ENCODE measurements at regions not wholly inside any gene's neighbourhood (a gene's known extent, or its start where the extent isn't known, plus 50 kb on each side); places are given as distances from the start of the nearest gene placed in this dataset.

- no peak for TF ChIP-seq CTCF (IDR thresholded peaks at IDR 0.05; ENCODE audit: low read depth, low read length, missing control alignments)
- in situ Hi-C loops (cut with HindIII; ENCODE audit: low sequenced_read_pairs) = no loop called here
- DNase-seq (ENCODE audit: low read depth) = no peak
- H3K4me3 ChIP-seq (ENCODE audit: low read depth, low read length) = no peak overlapping the region
These were observed 120.9 kb upstream of the ST6GAL2 start for GRCh38 chr2:107006836-107007235.

- no peak for DNase-seq (ENCODE audit: low read depth)
- no peak for TF ChIP-seq CTCF (IDR thresholded peaks at IDR 0.05; ENCODE audit: low read depth, low read length, missing control alignments)
- H3K4me3 ChIP-seq (ENCODE audit: low read depth, low read length) = no peak overlapping the region
- in situ Hi-C loops (cut with HindIII; ENCODE audit: low sequenced_read_pairs) = no loop called here
These were observed 122.0 kb upstream of the ST6GAL2 start for GRCh38 chr2:107007927-107008326.

- in situ Hi-C loops (cut with HindIII; ENCODE audit: low sequenced_read_pairs) = no loop called here
These were observed 122.9 kb upstream of the ST6GAL2 start for GRCh38 chr2:107008843-107009242.

GRCh38 chr2:107009275-107009674 lies 123.3 kb upstream of the ST6GAL2 start:
- H3K4me3 ChIP-seq (ENCODE audit: low read depth, low read length) = no peak overlapping the region
- no peak for TF ChIP-seq CTCF (IDR thresholded peaks at IDR 0.05; ENCODE audit: low read depth, low read length, missing control alignments)
- DNase-seq (ENCODE audit: low read depth) = no peak
- in situ Hi-C loops (cut with HindIII; ENCODE audit: low sequenced_read_pairs) = no loop called here

More at GRCh38 chr2:107008843-107009242, 122.9 kb upstream of the ST6GAL2 start:
- DNase-seq (ENCODE audit: low read depth) = no peak
- TF ChIP-seq CTCF (IDR thresholded peaks at IDR 0.05; ENCODE audit: low read depth, low read length, missing control alignments) = no peak
- H3K4me3 ChIP-seq (ENCODE audit: low read depth, low read length) = no peak overlapping the region

GRCh38 chr2:107012714-107013306 lies 126.8 kb upstream of the ST6GAL2 start:
- TF ChIP-seq CTCF (IDR thresholded peaks at IDR 0.05; ENCODE audit: low read depth, low read length, missing control alignments) = no peak
- H3K4me3 ChIP-seq (ENCODE audit: low read depth, low read length) = no peak overlapping the region
- in situ Hi-C loops (cut with HindIII; ENCODE audit: low sequenced_read_pairs) = no loop called here
- no peak for DNase-seq (ENCODE audit: low read depth)

GRCh38 chr2:107013884-107014283 lies 127.9 kb upstream of the ST6GAL2 start:
- in situ Hi-C loops (cut with HindIII; ENCODE audit: low sequenced_read_pairs) = no loop called here
- no peak for DNase-seq (ENCODE audit: low read depth)
- H3K4me3 ChIP-seq (ENCODE audit: low read depth, low read length) = no peak overlapping the region
- TF ChIP-seq CTCF (IDR thresholded peaks at IDR 0.05; ENCODE audit: low read depth, low read length, missing control alignments) = no peak

Measured in astrocyte of the cerebellum (primary cell).